ENCODE measurements at regions not wholly inside any gene's neighbourhood (a gene's known extent, or its start where the extent isn't known, plus 50 kb on each side); places are given as distances from the start of the nearest gene placed in this dataset.
"Not testable (repeated sequence)": the region's sequence is repeated elsewhere in the genome, so short reads cannot be mapped to it uniquely, and the experiment has no call there.

GRCh38 chr4:164312671-164313070 is 441.3 kb upstream of the SMIM31 start:
- H3K4me1 Mint-ChIP-seq (ENCODE audit: low read depth): no peaks in the 10 kb centered on the region
- no peaks in the 10 kb centered on the region for H3K9me3 Mint-ChIP-seq
- H3K36me3 Mint-ChIP-seq (ENCODE audit: low read depth): no peaks in the 10 kb centered on the region
- H3K4me3 Mint-ChIP-seq: no peak overlapping the region
- H3K27ac Mint-ChIP-seq: no peak overlapping the region
- no peaks in the 10 kb centered on the region for H3K27me3 Mint-ChIP-seq (ENCODE audit: low read depth)

- Mint-ChIP-seq H3K27me3 (ENCODE audit: low read depth) (no peaks in the 10 kb centered on the region), H3K9me3 (no peaks in the 10 kb centered on the region), H3K4me1 (ENCODE audit: low read depth) (no peaks in the 10 kb centered on the region), H3K36me3 (ENCODE audit: low read depth) (no peaks in the 10 kb centered on the region), H3K27ac (no peak overlapping the region), H3K4me3 (no peak overlapping the region)
These were observed 440.1 kb upstream of the SMIM31 start for GRCh38 chr4:164313853-164314252.

GRCh38 chr4:164318350-164318749 is 435.6 kb upstream of the SMIM31 start:
- H3K9me3 Mint-ChIP-seq: no peaks in the 10 kb centered on the region
- H3K27ac Mint-ChIP-seq: no peak overlapping the region
- no peaks in the 10 kb centered on the region for H3K36me3 Mint-ChIP-seq (ENCODE audit: low read depth)
- H3K4me1 Mint-ChIP-seq (ENCODE audit: low read depth): no peaks in the 10 kb centered on the region
- no peak overlapping the region for H3K4me3 Mint-ChIP-seq
- no peaks in the 10 kb centered on the region for H3K27me3 Mint-ChIP-seq (ENCODE audit: low read depth)

- Mint-ChIP-seq H3K4me3 (no peak overlapping the region), H3K36me3 (ENCODE audit: low read depth) (no peaks in the 10 kb centered on the region), H3K9me3 (no peaks in the 10 kb centered on the region), H3K27me3 (ENCODE audit: low read depth) (no peaks in the 10 kb centered on the region), H3K27ac (no peak overlapping the region), H3K4me1 (ENCODE audit: low read depth) (no peaks in the 10 kb centered on the region)
These were observed 434.2 kb upstream of the SMIM31 start for GRCh38 chr4:164319688-164320087.

GRCh38 chr4:164320847-164321246 is 433.1 kb upstream of the SMIM31 start:
- Mint-ChIP-seq H3K27ac (no peak overlapping the region), H3K36me3 (ENCODE audit: low read depth) (no peaks in the 10 kb centered on the region), H3K27me3 (ENCODE audit: low read depth) (no peaks in the 10 kb centered on the region), H3K4me1 (ENCODE audit: low read depth) (no peaks in the 10 kb centered on the region), H3K9me3 (no peaks in the 10 kb centered on the region), H3K4me3 (no peak overlapping the region)

DNA sequence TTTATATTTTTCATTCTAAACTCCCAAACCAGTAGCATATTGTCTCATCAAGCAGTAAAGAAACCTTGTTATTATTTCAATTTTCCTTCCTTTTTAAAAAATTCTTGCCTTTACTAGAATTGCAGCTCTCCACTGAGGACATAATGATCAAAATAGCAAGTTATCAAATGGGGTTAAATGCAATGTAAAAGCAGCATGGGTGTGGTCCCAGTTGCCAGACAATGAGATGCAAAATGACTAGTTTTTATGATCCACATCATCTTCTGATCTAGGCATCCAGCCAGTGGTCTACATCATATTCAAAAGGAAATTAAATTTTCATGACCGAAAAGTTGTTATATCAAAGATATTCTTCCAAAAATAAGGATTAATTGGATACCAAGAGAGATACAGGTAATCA is 427.9 kb upstream of the SMIM31 start:
- H3K36me3 Mint-ChIP-seq (ENCODE audit: low read depth): no peaks in the 10 kb centered on the region
- no peaks in the 10 kb centered on the region for H3K27me3 Mint-ChIP-seq (ENCODE audit: low read depth)
- no peaks in the 10 kb centered on the region for H3K9me3 Mint-ChIP-seq
- H3K4me1 Mint-ChIP-seq (ENCODE audit: low read depth): no peaks in the 10 kb centered on the region
- H3K27ac Mint-ChIP-seq: no peak overlapping the region
- no peak overlapping the region for H3K4me3 Mint-ChIP-seq

- no peak overlapping the region for H3K4me3 Mint-ChIP-seq
- no peaks in the 10 kb centered on the region for H3K4me1 Mint-ChIP-seq (ENCODE audit: low read depth)
- H3K27me3 Mint-ChIP-seq (ENCODE audit: low read depth): no peaks in the 10 kb centered on the region
- H3K27ac Mint-ChIP-seq: no peak overlapping the region
- H3K36me3 Mint-ChIP-seq (ENCODE audit: low read depth): no peaks in the 10 kb centered on the region
- H3K9me3 Mint-ChIP-seq: peaks cover 6% of the 10 kb centered on the region
These were observed 416.5 kb upstream of the SMIM31 start for GRCh38 chr4:164337219-164337944.

DNA sequence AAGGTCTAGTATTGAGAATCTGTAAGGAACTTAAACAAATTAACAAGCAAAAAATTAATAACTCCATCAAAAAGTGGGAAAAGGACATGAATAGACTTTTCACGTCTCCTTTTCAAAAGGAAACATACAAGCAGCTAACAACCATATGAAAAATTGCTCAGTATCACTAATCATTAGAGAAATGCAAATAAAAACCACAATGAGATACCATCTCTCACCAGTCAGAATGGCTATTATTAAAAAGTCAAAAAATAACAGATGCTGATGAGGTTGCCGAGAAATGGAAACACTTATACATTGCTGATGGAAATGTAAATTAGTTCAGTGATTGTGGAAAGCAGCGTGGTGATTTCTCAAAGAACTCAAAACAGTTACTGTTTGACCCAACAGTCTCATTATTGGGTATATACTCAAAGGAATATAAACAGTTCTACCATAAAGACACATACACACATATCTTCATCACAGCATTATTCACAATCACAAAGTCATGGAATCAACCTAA is 410.4 kb upstream of the SMIM31 start:
- Mint-ChIP-seq H3K27ac (no peak overlapping the region), H3K4me1 (ENCODE audit: low read depth) (no peaks in the 10 kb centered on the region), H3K9me3 (peaks cover 6% of the 10 kb centered on the region), H3K4me3 (no peak overlapping the region), H3K27me3 (ENCODE audit: low read depth) (no peaks in the 10 kb centered on the region), H3K36me3 (ENCODE audit: low read depth) (no peaks in the 10 kb centered on the region)

GRCh38 chr4:164345756-164346155 is 408.2 kb upstream of the SMIM31 start:
- no peak overlapping the region for H3K4me3 Mint-ChIP-seq
- H3K27ac Mint-ChIP-seq: no peak overlapping the region
- no peaks in the 10 kb centered on the region for H3K36me3 Mint-ChIP-seq (ENCODE audit: low read depth)
- peaks cover 6% of the 10 kb centered on the region for H3K9me3 Mint-ChIP-seq
- H3K27me3 Mint-ChIP-seq (ENCODE audit: low read depth): no peaks in the 10 kb centered on the region
- H3K4me1 Mint-ChIP-seq (ENCODE audit: low read depth): no peaks in the 10 kb centered on the region

GRCh38 chr4:164350061-164350460 is 403.9 kb upstream of the SMIM31 start:
- no peaks in the 10 kb centered on the region for H3K36me3 Mint-ChIP-seq (ENCODE audit: low read depth)
- no peaks in the 10 kb centered on the region for H3K4me1 Mint-ChIP-seq (ENCODE audit: low read depth)
- no peak overlapping the region for H3K27ac Mint-ChIP-seq
- no peaks in the 10 kb centered on the region for H3K27me3 Mint-ChIP-seq (ENCODE audit: low read depth)
- H3K9me3 Mint-ChIP-seq: no peaks in the 10 kb centered on the region
- no peak overlapping the region for H3K4me3 Mint-ChIP-seq

DNA sequence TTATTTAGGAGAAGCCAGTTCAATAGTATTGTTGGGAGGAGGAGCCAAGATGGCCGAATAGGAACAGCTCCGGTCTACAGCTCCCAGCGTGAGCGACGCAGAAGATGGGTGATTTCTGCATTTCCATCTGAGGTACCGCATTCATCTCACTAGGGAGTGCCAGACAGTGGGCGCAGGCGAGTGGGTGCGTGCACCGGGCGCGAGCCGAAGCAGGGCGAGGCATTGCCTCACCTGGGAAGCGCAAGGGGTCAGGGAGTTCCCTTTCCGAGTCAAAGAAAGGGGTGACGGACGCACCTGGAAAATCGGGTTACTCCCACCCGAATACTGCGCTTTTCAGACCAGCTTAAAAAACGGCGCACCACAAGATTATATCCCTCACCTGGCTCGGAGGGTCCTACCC is 403.2 kb upstream of the SMIM31 start:
- H3K4me3 Mint-ChIP-seq; H3K9me3 Mint-ChIP-seq; H3K27ac Mint-ChIP-seq; H3K27me3 Mint-ChIP-seq (ENCODE audit: low read depth); H3K4me1 Mint-ChIP-seq (ENCODE audit: low read depth); H3K36me3 Mint-ChIP-seq (ENCODE audit: low read depth): not testable (repeated sequence)

DNA sequence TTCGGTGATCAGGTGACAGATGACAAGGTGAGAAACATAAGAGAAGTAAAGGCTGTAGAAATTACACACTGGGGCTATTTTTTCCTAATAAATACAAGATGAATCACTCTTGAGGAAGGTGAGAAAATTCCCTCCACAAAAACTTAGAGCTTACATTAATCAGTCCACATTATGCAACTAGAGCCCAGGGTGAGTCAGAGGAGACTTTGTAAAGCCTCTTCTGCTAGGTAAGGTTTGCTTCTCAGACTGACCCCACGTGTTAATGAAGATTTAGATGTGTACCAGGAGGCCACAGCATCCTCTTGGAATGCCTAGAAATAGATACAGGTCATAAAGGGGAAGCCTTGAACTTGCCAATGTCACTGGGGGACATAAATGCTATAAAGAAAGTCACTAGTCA is 396.0 kb upstream of the SMIM31 start:
- no peak overlapping the region for H3K27ac Mint-ChIP-seq
- no peaks in the 10 kb centered on the region for H3K36me3 Mint-ChIP-seq (ENCODE audit: low read depth)
- H3K27me3 Mint-ChIP-seq (ENCODE audit: low read depth): no peaks in the 10 kb centered on the region
- no peak overlapping the region for H3K4me3 Mint-ChIP-seq
- H3K4me1 Mint-ChIP-seq (ENCODE audit: low read depth): no peaks in the 10 kb centered on the region
- H3K9me3 Mint-ChIP-seq: no peaks in the 10 kb centered on the region

GRCh38 chr4:164358400-164358799 is 395.5 kb upstream of the SMIM31 start:
- Mint-ChIP-seq H3K4me3 (no peak overlapping the region), H3K36me3 (ENCODE audit: low read depth) (no peaks in the 10 kb centered on the region)

DNA sequence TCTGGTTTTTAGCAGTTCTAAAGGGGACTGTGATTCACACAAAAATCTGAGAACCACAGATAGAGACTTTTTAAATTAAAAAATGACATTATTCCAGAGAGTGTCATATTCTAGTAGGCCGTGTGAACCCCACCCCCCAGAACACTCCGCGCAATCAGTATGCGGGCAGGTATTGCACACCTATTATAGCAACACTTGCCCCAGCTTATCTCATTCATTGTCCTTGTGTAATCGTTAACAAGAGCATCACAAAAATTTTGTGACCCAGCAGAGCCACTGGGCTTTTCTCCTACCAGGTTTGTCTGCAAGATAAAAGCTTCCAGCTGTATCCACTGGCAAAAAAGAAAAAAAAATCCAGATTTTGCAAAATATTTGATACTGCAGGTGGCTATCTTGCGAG is 394.1 kb upstream of the SMIM31 start:
- H3K27me3 Mint-ChIP-seq (ENCODE audit: low read depth): no peaks in the 10 kb centered on the region
- H3K4me1 Mint-ChIP-seq (ENCODE audit: low read depth): no peaks in the 10 kb centered on the region
- H3K4me3 Mint-ChIP-seq: no peak overlapping the region
- no peaks in the 10 kb centered on the region for H3K9me3 Mint-ChIP-seq
- no peaks in the 10 kb centered on the region for H3K36me3 Mint-ChIP-seq (ENCODE audit: low read depth)
- H3K27ac Mint-ChIP-seq: no peak overlapping the region

More at GRCh38 chr4:164358400-164358799, 395.5 kb upstream of the SMIM31 start:
- no peaks in the 10 kb centered on the region for H3K27me3 Mint-ChIP-seq (ENCODE audit: low read depth)
- no peaks in the 10 kb centered on the region for H3K9me3 Mint-ChIP-seq
- H3K27ac Mint-ChIP-seq: no peak overlapping the region
- H3K4me1 Mint-ChIP-seq (ENCODE audit: low read depth): no peaks in the 10 kb centered on the region

GRCh38 chr4:164368894-164369293 is 385.0 kb upstream of the SMIM31 start:
- Mint-ChIP-seq H3K27me3 (ENCODE audit: low read depth) (no peaks in the 10 kb centered on the region), H3K27ac (no peak overlapping the region), H3K9me3 (no peaks in the 10 kb centered on the region), H3K36me3 (ENCODE audit: low read depth) (no peaks in the 10 kb centered on the region), H3K4me1 (ENCODE audit: low read depth) (no peaks in the 10 kb centered on the region), H3K4me3 (no peak overlapping the region)

GRCh38 chr4:164373021-164373420 is 380.9 kb upstream of the SMIM31 start:
- Mint-ChIP-seq H3K4me3 (no peak overlapping the region), H3K4me1 (ENCODE audit: low read depth) (no peaks in the 10 kb centered on the region), H3K27me3 (ENCODE audit: low read depth) (no peaks in the 10 kb centered on the region), H3K36me3 (ENCODE audit: low read depth) (no peaks in the 10 kb centered on the region), H3K27ac (no peak overlapping the region), H3K9me3 (no peaks in the 10 kb centered on the region)
